Type B pancreatic cell (in vitro differentiated cells): ENCODE measurements at regions not wholly inside any gene's neighbourhood (a gene's known extent, or its start where the extent isn't known, plus 50 kb on each side); places are given as distances from the start of the nearest gene placed in this dataset.
A peak's percentile ranks its signal among the peaks of the same experiment; 100 is the strongest.

Source experiments
- DNase-seq: peaks from one replicate; pipeline ENCODE4 v3.0.0; 2021; ENCODE audit warnings: mixed read lengths; ENCODE audit not compliant: unreplicated experiment; ENCODE audit errors: extremely low spot score
- H3K27ac Mint-ChIP-seq: 2 replicates; pipeline ENCODE4 v1.8.0; 2021; ENCODE audit warnings: mild to moderate bottlenecking, mixed read lengths
- H3K27me3 Mint-ChIP-seq: 2 replicates; pipeline ENCODE4 v1.8.0; 2021; ENCODE audit warnings: mixed read lengths
- H3K36me3 Mint-ChIP-seq: 2 replicates; pipeline ENCODE4 v1.8.0; 2021; ENCODE audit warnings: mixed read lengths
- H3K4me1 Mint-ChIP-seq: one replicate; pipeline ENCODE4 v1.8.0; 2021; ENCODE audit warnings: mixed read lengths; ENCODE audit not compliant: unreplicated experiment
- H3K4me3 Mint-ChIP-seq: 2 replicates; pipeline ENCODE4 v1.8.0; 2021; ENCODE audit warnings: mild to moderate bottlenecking, mixed read lengths
- H3K9me3 Mint-ChIP-seq: 2 replicates; pipeline ENCODE4 v1.8.0; 2021; ENCODE audit warnings: mixed read lengths
- TF ChIP-seq, protein P1 (sequence below): fragments of 200-600 bp; sonication (generic); conservative IDR thresholded peaks from 2 replicates; pipeline ENCODE4 v1.5.0; 2021; ENCODE audit warnings: antibody characterized with exemption, mild to moderate bottlenecking

DNA sequence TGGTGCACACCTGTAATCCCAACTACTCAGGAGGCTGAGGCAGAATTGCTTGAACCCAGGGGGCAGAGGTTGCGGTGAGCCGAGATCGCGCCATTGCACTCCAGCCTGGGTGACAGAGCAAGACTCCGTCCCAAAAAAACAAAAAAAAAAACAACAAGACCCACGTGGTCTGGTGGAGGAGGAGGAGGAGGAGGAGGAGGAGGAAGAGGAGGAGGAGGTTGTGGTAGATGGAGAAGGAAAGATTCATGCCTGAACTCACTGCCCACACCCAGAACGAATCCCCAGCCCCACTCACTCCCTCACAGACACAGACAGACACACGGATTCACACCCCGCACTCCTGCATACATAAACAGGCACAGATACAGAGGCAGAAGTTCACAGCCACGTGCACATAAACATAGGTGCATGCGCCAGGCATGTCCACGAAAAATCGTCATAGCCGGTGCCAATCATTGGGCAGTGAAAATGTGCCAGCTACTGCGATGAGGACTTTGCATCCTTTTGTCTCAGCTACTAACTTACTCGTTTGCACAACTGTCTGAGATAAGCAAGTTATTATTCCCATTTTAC lies 138.5 kb downstream of the WSCD1 start:
- no peak overlapping the region for H3K27ac Mint-ChIP-seq
- H3K27me3 Mint-ChIP-seq = peaks cover 40% of the 10 kb centered on the region
- H3K4me1 Mint-ChIP-seq = no peaks in the 10 kb centered on the region
- no peaks in the 10 kb centered on the region for H3K36me3 Mint-ChIP-seq
- TF ChIP-seq, protein P1, sequence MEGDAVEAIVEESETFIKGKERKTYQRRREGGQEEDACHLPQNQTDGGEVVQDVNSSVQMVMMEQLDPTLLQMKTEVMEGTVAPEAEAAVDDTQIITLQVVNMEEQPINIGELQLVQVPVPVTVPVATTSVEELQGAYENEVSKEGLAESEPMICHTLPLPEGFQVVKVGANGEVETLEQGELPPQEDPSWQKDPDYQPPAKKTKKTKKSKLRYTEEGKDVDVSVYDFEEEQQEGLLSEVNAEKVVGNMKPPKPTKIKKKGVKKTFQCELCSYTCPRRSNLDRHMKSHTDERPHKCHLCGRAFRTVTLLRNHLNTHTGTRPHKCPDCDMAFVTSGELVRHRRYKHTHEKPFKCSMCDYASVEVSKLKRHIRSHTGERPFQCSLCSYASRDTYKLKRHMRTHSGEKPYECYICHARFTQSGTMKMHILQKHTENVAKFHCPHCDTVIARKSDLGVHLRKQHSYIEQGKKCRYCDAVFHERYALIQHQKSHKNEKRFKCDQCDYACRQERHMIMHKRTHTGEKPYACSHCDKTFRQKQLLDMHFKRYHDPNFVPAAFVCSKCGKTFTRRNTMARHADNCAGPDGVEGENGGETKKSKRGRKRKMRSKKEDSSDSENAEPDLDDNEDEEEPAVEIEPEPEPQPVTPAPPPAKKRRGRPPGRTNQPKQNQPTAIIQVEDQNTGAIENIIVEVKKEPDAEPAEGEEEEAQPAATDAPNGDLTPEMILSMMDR = no peak
- no peak for DNase-seq
- no peaks in the 10 kb centered on the region for H3K9me3 Mint-ChIP-seq
- no peak overlapping the region for H3K4me3 Mint-ChIP-seq

- Mint-ChIP-seq H3K27me3 (peaks cover 31% of the 10 kb centered on the region), H3K9me3 (no peaks in the 10 kb centered on the region), H3K4me3 (no peak overlapping the region)
Observed at GRCh38 chr17:6205525-6205924, 135.3 kb downstream of the WSCD1 start.

DNA sequence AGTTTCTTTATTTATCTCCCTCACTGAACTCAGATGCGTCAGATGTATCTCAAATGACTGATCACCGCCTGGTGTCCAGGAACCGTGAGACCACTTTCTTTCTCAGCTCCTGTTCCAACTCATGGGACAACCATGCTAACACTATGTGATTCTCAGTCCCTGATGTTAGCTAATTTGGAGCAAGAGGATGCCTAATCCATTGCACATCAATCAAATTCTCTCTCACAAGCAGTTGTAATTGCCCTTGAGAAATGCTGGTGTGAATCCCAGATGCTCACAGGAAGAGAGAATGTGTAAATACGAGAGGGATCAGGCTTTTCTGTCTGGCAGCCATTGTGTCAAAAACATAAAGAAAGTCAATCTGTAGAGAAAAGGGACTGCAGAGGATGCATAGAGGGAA lies 134.9 kb downstream of the WSCD1 start:
- peaks cover 29% of the 10 kb centered on the region for H3K27me3 Mint-ChIP-seq

More at GRCh38 chr17:6205525-6205924, 135.3 kb downstream of the WSCD1 start:
- Mint-ChIP-seq H3K27ac (no peak overlapping the region), H3K4me1 (no peaks in the 10 kb centered on the region), H3K36me3 (no peaks in the 10 kb centered on the region)
- TF ChIP-seq, protein P1 = no peak
- DNase-seq = no peak

DNA sequence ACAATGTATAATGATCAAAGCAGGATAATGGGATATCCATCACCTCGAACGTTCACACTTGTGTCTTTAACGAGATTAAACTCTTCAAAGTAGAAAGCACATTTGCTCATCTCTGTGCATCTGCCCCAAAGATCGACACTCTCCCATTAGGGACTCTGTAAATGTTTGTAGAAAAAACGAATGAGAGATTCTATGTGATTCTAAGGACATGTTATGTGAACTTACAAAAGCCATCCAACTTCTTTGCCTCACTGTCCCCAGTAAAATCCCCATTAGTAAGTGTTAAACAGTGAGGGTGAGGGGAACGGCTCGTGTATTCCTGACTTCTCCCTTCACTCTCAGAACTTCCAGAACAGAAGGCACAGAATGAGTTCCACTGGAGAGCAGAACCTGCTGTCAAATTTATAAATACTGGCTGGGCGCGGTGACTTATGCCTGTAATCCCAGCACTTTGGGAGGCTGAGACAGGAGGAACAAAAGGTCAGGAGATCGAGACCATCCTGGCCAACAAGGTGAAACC lies 134.1 kb downstream of the WSCD1 start:
- no peaks in the 10 kb centered on the region for H3K4me1 Mint-ChIP-seq
- peaks cover 22% of the 10 kb centered on the region for H3K27me3 Mint-ChIP-seq
- no peak overlapping the region for H3K27ac Mint-ChIP-seq
- H3K9me3 Mint-ChIP-seq = no peaks in the 10 kb centered on the region
- H3K36me3 Mint-ChIP-seq = no peaks in the 10 kb centered on the region
- peak; percentile 11 for DNase-seq
- no peak overlapping the region for H3K4me3 Mint-ChIP-seq
- TF ChIP-seq, protein P1 = no peak

More for the DNA sequence above, 134.9 kb downstream of the WSCD1 start:
- TF ChIP-seq, protein P1 = no peak
- H3K9me3 Mint-ChIP-seq = no peaks in the 10 kb centered on the region
- no peak overlapping the region for H3K27ac Mint-ChIP-seq
- DNase-seq = no peak
- H3K36me3 Mint-ChIP-seq = no peaks in the 10 kb centered on the region
- no peak overlapping the region for H3K4me3 Mint-ChIP-seq
- no peaks in the 10 kb centered on the region for H3K4me1 Mint-ChIP-seq

DNA sequence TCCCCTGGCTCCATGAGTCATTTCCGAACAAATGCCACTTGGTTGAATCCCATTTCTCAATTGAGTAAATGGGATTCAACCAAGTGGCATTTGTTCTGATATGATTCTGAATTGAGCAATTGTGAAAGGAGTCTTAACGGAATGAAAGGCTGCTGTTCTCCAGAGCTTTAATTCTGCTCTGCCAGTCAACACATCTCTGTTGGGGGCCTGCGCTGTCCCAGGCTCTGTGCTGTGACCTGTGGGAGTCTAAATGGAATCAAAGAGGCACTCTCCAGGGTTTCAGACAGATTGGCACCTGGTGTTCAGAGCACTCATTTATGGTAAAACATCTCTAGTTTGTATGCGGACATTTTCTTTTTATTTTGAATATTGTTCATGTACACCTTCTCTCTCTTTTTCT lies 126.2 kb downstream of the WSCD1 start:
- Mint-ChIP-seq H3K36me3 (peaks cover 5% of the 10 kb centered on the region), H3K27me3 (peaks cover 24% of the 10 kb centered on the region), H3K27ac (no peak overlapping the region), H3K9me3 (peaks cover 10% of the 10 kb centered on the region), H3K4me3 (no peak overlapping the region), H3K4me1 (no peaks in the 10 kb centered on the region)
- TF ChIP-seq, protein P1 = no peak
- DNase-seq = no peak
